ENCODE measurements at regions not wholly inside any gene's neighbourhood (a gene's known extent, or its start where the extent isn't known, plus 50 kb on each side); places are given as distances from the start of the nearest gene placed in this dataset.

DNA sequence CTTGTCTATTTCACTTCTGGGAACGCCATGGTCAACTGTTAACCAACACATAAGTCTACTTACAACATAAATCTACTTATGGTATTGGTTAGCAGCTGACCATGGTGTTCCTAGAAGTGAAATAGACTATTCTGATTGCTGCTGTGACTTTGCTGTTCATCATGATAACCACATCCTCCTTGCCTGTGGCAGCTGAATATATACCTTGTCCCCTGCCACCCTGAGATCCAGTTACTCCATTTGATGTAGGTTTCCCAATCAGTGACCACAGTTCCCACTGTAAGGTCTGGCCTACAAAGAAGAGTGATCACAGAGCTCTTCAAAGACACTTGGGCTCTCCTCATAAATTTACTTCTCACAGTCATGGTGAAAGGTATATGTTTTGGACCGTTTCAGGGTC is 66.8 kb upstream of the ALDH1A3 start:
- ChIA-PET RAD21 (ENCODE audit: unreplicated experiment) (no interaction called here), POLR2A (no interaction called here), CTCF (no interaction called here), SMC1A (ENCODE audit: uncharacterized antibody, unreplicated experiment) (interaction anchor here (1.2 to 2.4 kb wide), 2 partner anchors 9 to 33 kb away, joined by 3 to 7 read pairs; no protein-coding TSS in a partner anchor)
- in situ Hi-C loops (cut with MboI): no loop called here
- Histone ChIP-seq H3K4me3 (no peak overlapping the region), H3K9me3 (replicated peaks; ENCODE audit: control insufficient read depth, insufficient read depth, low read length) (peaks cover 6% of the 10 kb centered on the region; the same call in 2 of the 3 replicates), H3K9ac (ENCODE audit: control insufficient read depth, insufficient read depth, low read length) (no peak overlapping the region), H2AFZ (ENCODE audit: control insufficient read depth, low read depth, low read length) (no peak overlapping the region), H3K4me1 (ENCODE audit: control insufficient read depth, insufficient read depth, low read length) (no peaks in the 10 kb centered on the region), H3K4me2 (ENCODE audit: control insufficient read depth, insufficient read depth) (no peak overlapping the region), H3K27me3 (replicated peaks in 1 of 2; ENCODE audit: control insufficient read depth in 2 of 2, insufficient read depth in 2 of 2, low read length in 1 of 2) (no peaks in the 10 kb centered on the region), H4K20me1 (ENCODE audit: control insufficient read depth, insufficient read depth) (no peaks in the 10 kb centered on the region), H3K27ac (ENCODE audit: control insufficient read depth, insufficient read depth) (no peak overlapping the region), H3K36me3 (ENCODE audit: control insufficient read depth in 2 of 2, insufficient read depth in 2 of 2, low read length in 1 of 2) (no peaks in the 10 kb centered on the region), H3K79me2 (ENCODE audit: control insufficient read depth, insufficient read depth, low read length) (no peaks in the 10 kb centered on the region)
- 6% methylated on average over 2 of the region's 2 CpGs for WGBS (ENCODE audit: insufficient coverage, insufficient replicate concordance, low lambda C conversion rate, missing lambda C conversion rate)
- DNase-seq (ENCODE audit: low read depth, low spot score): no peak
- no peak for FAIRE-seq
- no TSS peak for BruUV-seq (replicated peaks)
- intact Hi-C loops (cut with micrococcal nuclease; ENCODE audit: unreplicated experiment): no loop called here
- TF ChIP-seq NR2F1 (conservative IDR thresholded peaks at IDR 0.05) (no peak), EGR1 (IDR thresholded peaks at IDR 0.05; ENCODE audit: borderline replicate concordance in 1 of 2, low read depth in 2 of 2, low read length in 2 of 2) (no peak), ASH2L (IDR thresholded peaks at IDR 0.05; ENCODE audit: borderline replicate concordance, low read depth) (no peak), FOS (IDR thresholded peaks at IDR 0.05; ENCODE audit: borderline replicate concordance, extremely low read depth, insufficient read length) (no peak), BCL11A (IDR thresholded peaks at IDR 0.05; ENCODE audit: low read depth, low read length) (no peak), ZNF384 (IDR thresholded peaks at IDR 0.05; ENCODE audit: borderline replicate concordance, low read depth, low read length) (no peak), NBN (IDR thresholded peaks at IDR 0.05) (no peak), PAX5 (IDR thresholded peaks at IDR 0.05; ENCODE audit: borderline replicate concordance, low read depth, low read length) (no peak), BRCA1 (IDR thresholded peaks at IDR 0.05; ENCODE audit: low read depth, low read length) (no peak), HDGF (IDR thresholded peaks at IDR 0.05) (no peak), DPF2 (IDR thresholded peaks at IDR 0.05) (no peak), NRF1 (conservative IDR thresholded peaks at IDR 0.05; ENCODE audit: low read depth, low read length) (no peak), TCF7 (IDR thresholded peaks at IDR 0.05; ENCODE audit: borderline replicate concordance) (no peak), NR2C1 (IDR thresholded peaks at IDR 0.05) (no peak)
- TF ChIP-seq, protein P1, sequence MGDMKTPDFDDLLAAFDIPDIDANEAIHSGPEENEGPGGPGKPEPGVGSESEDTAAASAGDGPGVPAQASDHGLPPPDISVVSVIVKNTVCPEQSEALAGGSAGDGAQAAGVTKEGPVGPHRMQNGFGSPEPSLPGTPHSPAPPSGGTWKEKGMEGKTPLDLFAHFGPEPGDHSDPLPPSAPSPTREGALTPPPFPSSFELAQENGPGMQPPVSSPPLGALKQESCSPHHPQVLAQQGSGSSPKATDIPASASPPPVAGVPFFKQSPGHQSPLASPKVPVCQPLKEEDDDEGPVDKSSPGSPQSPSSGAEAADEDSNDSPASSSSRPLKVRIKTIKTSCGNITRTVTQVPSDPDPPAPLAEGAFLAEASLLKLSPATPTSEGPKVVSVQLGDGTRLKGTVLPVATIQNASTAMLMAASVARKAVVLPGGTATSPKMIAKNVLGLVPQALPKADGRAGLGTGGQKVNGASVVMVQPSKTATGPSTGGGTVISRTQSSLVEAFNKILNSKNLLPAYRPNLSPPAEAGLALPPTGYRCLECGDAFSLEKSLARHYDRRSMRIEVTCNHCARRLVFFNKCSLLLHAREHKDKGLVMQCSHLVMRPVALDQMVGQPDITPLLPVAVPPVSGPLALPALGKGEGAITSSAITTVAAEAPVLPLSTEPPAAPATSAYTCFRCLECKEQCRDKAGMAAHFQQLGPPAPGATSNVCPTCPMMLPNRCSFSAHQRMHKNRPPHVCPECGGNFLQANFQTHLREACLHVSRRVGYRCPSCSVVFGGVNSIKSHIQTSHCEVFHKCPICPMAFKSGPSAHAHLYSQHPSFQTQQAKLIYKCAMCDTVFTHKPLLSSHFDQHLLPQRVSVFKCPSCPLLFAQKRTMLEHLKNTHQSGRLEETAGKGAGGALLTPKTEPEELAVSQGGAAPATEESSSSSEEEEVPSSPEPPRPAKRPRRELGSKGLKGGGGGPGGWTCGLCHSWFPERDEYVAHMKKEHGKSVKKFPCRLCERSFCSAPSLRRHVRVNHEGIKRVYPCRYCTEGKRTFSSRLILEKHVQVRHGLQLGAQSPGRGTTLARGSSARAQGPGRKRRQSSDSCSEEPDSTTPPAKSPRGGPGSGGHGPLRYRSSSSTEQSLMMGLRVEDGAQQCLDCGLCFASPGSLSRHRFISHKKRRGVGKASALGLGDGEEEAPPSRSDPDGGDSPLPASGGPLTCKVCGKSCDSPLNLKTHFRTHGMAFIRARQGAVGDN (IDR thresholded peaks at IDR 0.05): no peak
- TF ChIP-seq, protein P2, sequence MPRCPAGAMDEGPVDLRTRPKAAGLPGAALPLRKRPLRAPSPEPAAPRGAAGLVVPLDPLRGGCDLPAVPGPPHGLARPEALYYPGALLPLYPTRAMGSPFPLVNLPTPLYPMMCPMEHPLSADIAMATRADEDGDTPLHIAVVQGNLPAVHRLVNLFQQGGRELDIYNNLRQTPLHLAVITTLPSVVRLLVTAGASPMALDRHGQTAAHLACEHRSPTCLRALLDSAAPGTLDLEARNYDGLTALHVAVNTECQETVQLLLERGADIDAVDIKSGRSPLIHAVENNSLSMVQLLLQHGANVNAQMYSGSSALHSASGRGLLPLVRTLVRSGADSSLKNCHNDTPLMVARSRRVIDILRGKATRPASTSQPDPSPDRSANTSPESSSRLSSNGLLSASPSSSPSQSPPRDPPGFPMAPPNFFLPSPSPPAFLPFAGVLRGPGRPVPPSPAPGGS (IDR thresholded peaks at IDR 0.05; ENCODE audit: borderline replicate concordance, insufficient read depth, low read depth, low read length, poor library complexity, severe bottlenecking): no peak
- ATAC-seq: no peak

All from GM12878 (cell line).